ENCODE measurements at regions not wholly inside any gene's neighbourhood (a gene's known extent, or its start where the extent isn't known, plus 50 kb on each side); places are given as distances from the start of the nearest gene placed in this dataset.
"Not testable (repeated sequence)": the region's sequence is repeated elsewhere in the genome, so short reads cannot be mapped to it uniquely, and the experiment has no call there.

GRCh38 chr18:8911408-8912340 lies 190.8 kb upstream of the NDUFV2 start:
- in situ Hi-C loops (cut with HindIII; ENCODE audit: low pct_ligation_motif_present, low pct_unique_long_range_greater_than_20kb, low sequenced_read_pairs): no loop called here
- DNase-seq: no peak

GRCh38 chr18:8912348-8913326 lies 189.9 kb upstream of the NDUFV2 start:
- no peak for DNase-seq

GRCh38 chr18:8913606-8914403 lies 188.7 kb upstream of the NDUFV2 start:
- in situ Hi-C loops (cut with HindIII; ENCODE audit: low pct_ligation_motif_present, low pct_unique_long_range_greater_than_20kb, low sequenced_read_pairs); DNase-seq: not testable (repeated sequence)

More at GRCh38 chr18:8912348-8913326, 189.9 kb upstream of the NDUFV2 start:
- in situ Hi-C loops (cut with HindIII; ENCODE audit: low pct_ligation_motif_present, low pct_unique_long_range_greater_than_20kb, low sequenced_read_pairs): no loop called here

GRCh38 chr18:8914404-8915264 lies 187.9 kb upstream of the NDUFV2 start:
- DNase-seq; in situ Hi-C loops (cut with HindIII; ENCODE audit: low pct_ligation_motif_present, low pct_unique_long_range_greater_than_20kb, low sequenced_read_pairs): not testable (repeated sequence)

- in situ Hi-C loops (cut with HindIII; ENCODE audit: low pct_ligation_motif_present, low pct_unique_long_range_greater_than_20kb, low sequenced_read_pairs); DNase-seq: not testable (repeated sequence)
These were observed 181.4 kb upstream of the NDUFV2 start for GRCh38 chr18:8920856-8921787.

- no peak for DNase-seq
- in situ Hi-C loops (cut with HindIII; ENCODE audit: low pct_ligation_motif_present, low pct_unique_long_range_greater_than_20kb, low sequenced_read_pairs): no loop called here
These were observed 176.0 kb upstream of the NDUFV2 start for GRCh38 chr18:8926464-8926863.

GRCh38 chr18:8928044-8928443 lies 174.5 kb upstream of the NDUFV2 start:
- in situ Hi-C loops (cut with HindIII; ENCODE audit: low pct_ligation_motif_present, low pct_unique_long_range_greater_than_20kb, low sequenced_read_pairs): no loop called here
- no peak for DNase-seq

- in situ Hi-C loops (cut with HindIII; ENCODE audit: low pct_ligation_motif_present, low pct_unique_long_range_greater_than_20kb, low sequenced_read_pairs): no loop called here
- DNase-seq: no peak
These were observed 173.4 kb upstream of the NDUFV2 start for GRCh38 chr18:8928847-8929780.

- DNase-seq: no peak
- in situ Hi-C loops (cut with HindIII; ENCODE audit: low pct_ligation_motif_present, low pct_unique_long_range_greater_than_20kb, low sequenced_read_pairs): no loop called here
These were observed 171.4 kb upstream of the NDUFV2 start for GRCh38 chr18:8930990-8931616.

- in situ Hi-C loops (cut with HindIII; ENCODE audit: low pct_ligation_motif_present, low pct_unique_long_range_greater_than_20kb, low sequenced_read_pairs): no loop called here
- no peak for DNase-seq
These were observed 169.6 kb upstream of the NDUFV2 start for GRCh38 chr18:8932866-8933265.

GRCh38 chr18:8933714-8934284 lies 168.7 kb upstream of the NDUFV2 start:
- DNase-seq: no peak

GRCh38 chr18:8935346-8935745 lies 167.2 kb upstream of the NDUFV2 start:
- in situ Hi-C loops (cut with HindIII; ENCODE audit: low pct_ligation_motif_present, low pct_unique_long_range_greater_than_20kb, low sequenced_read_pairs); DNase-seq: not testable (repeated sequence)

More at GRCh38 chr18:8933714-8934284, 168.7 kb upstream of the NDUFV2 start:
- in situ Hi-C loops (cut with HindIII; ENCODE audit: low pct_ligation_motif_present, low pct_unique_long_range_greater_than_20kb, low sequenced_read_pairs): no loop called here

GRCh38 chr18:8936619-8937018 lies 165.9 kb upstream of the NDUFV2 start:
- in situ Hi-C loops (cut with HindIII; ENCODE audit: low pct_ligation_motif_present, low pct_unique_long_range_greater_than_20kb, low sequenced_read_pairs): no loop called here
- DNase-seq: no peak

- in situ Hi-C loops (cut with HindIII; ENCODE audit: low pct_ligation_motif_present, low pct_unique_long_range_greater_than_20kb, low sequenced_read_pairs): no loop called here
- no peak for DNase-seq
These were observed 165.1 kb upstream of the NDUFV2 start for GRCh38 chr18:8937160-8938094.

All from ACHN (cell line).